ENCODE measurements at regions not wholly inside any gene's neighbourhood (a gene's known extent, or its start where the extent isn't known, plus 50 kb on each side); places are given as distances from the start of the nearest gene placed in this dataset.

GRCh38 chr6:126886106-126886505, 232.4 kb upstream of the RSPO3 start:
- Histone ChIP-seq H3K4me3 (ENCODE audit: low read length, poor library complexity, severe bottlenecking) (no peak overlapping the region), H3K9me2 (replicated peaks; ENCODE audit: low read depth, low read length) (no peaks in the 10 kb centered on the region), H3K9me3 (ENCODE audit: insufficient read depth, low read depth, low read length) (no peaks in the 10 kb centered on the region), H3K79me2 (ENCODE audit: insufficient read depth, low read length) (no peaks in the 10 kb centered on the region), H3K9ac (ENCODE audit: low read depth, low read length, poor library complexity, severe bottlenecking) (no peak overlapping the region), H4K20me1 (ENCODE audit: insufficient read depth, low read length, poor library complexity, severe bottlenecking) (no peaks in the 10 kb centered on the region), H3K4me1 (ENCODE audit: insufficient read depth, low read length, poor library complexity, severe bottlenecking) (peaks cover 15% of the 10 kb centered on the region), H3K27me3 (ENCODE audit: insufficient read depth, low read length, poor library complexity, severe bottlenecking) (no peaks in the 10 kb centered on the region), H3K4me2 (ENCODE audit: low read depth, low read length, poor library complexity, severe bottlenecking) (no peak overlapping the region), H2AFZ (ENCODE audit: low read length) (0 out of 2 replicates have a peak overlapping the region, but pooled peaks have one; percentile 45), H3K36me3 (ENCODE audit: insufficient read depth, low read length) (no peaks in the 10 kb centered on the region), H3F3A (ENCODE audit: low read depth) (no peaks in the 10 kb centered on the region)
- TF ChIP-seq EZH2phosphoT487 (IDR thresholded peaks at IDR 0.05; ENCODE audit: borderline replicate concordance) (no peak), CTCF (conservative IDR thresholded peaks at IDR 0.05; ENCODE audit: low read length) (no peak)

GRCh38 chr6:126888727-126889725, 229.4 kb upstream of the RSPO3 start:
- H3K9me2 ChIP-seq (replicated peaks; ENCODE audit: low read depth, low read length): no peaks in the 10 kb centered on the region
- no peaks in the 10 kb centered on the region for H3K9me3 ChIP-seq (ENCODE audit: insufficient read depth, low read depth, low read length)
- TF ChIP-seq CTCF (conservative IDR thresholded peaks at IDR 0.05; ENCODE audit: low read length): no peak
- no peaks in the 10 kb centered on the region for H3K36me3 ChIP-seq (ENCODE audit: insufficient read depth, low read length)
- no peak overlapping the region for H3K9ac ChIP-seq (ENCODE audit: low read depth, low read length, poor library complexity, severe bottlenecking)
- no peaks in the 10 kb centered on the region for H3K27me3 ChIP-seq (ENCODE audit: insufficient read depth, low read length, poor library complexity, severe bottlenecking)
- no peak overlapping the region for H3K4me3 ChIP-seq (ENCODE audit: low read length, poor library complexity, severe bottlenecking)
- H3K4me1 ChIP-seq (ENCODE audit: insufficient read depth, low read length, poor library complexity, severe bottlenecking): peaks cover 7% of the 10 kb centered on the region
- no peaks in the 10 kb centered on the region for H3K79me2 ChIP-seq (ENCODE audit: insufficient read depth, low read length)
- no peak overlapping the region for H2AFZ ChIP-seq (ENCODE audit: low read length)
- H3F3A ChIP-seq (ENCODE audit: low read depth): no peaks in the 10 kb centered on the region
- no peaks in the 10 kb centered on the region for H4K20me1 ChIP-seq (ENCODE audit: insufficient read depth, low read length, poor library complexity, severe bottlenecking)
- no peak overlapping the region for H3K4me2 ChIP-seq (ENCODE audit: low read depth, low read length, poor library complexity, severe bottlenecking)

- Histone ChIP-seq H3K27me3 (ENCODE audit: insufficient read depth, low read length, poor library complexity, severe bottlenecking) (no peaks in the 10 kb centered on the region), H3K9me2 (replicated peaks; ENCODE audit: low read depth, low read length) (no peaks in the 10 kb centered on the region), H3K4me3 (ENCODE audit: low read length, poor library complexity, severe bottlenecking) (no peak overlapping the region), H3F3A (ENCODE audit: low read depth) (no peaks in the 10 kb centered on the region), H3K4me2 (ENCODE audit: low read depth, low read length, poor library complexity, severe bottlenecking) (no peak overlapping the region), H3K79me2 (ENCODE audit: insufficient read depth, low read length) (no peaks in the 10 kb centered on the region), H3K9ac (ENCODE audit: low read depth, low read length, poor library complexity, severe bottlenecking) (no peak overlapping the region), H3K36me3 (ENCODE audit: insufficient read depth, low read length) (no peaks in the 10 kb centered on the region), H3K9me3 (ENCODE audit: insufficient read depth, low read depth, low read length) (no peaks in the 10 kb centered on the region), H3K4me1 (ENCODE audit: insufficient read depth, low read length, poor library complexity, severe bottlenecking) (peaks cover 7% of the 10 kb centered on the region), H2AFZ (ENCODE audit: low read length) (no peak overlapping the region), H4K20me1 (ENCODE audit: insufficient read depth, low read length, poor library complexity, severe bottlenecking) (no peaks in the 10 kb centered on the region)
- no peak for TF ChIP-seq CTCF (conservative IDR thresholded peaks at IDR 0.05; ENCODE audit: low read length)
- TF ChIP-seq EZH2phosphoT487 (IDR thresholded peaks at IDR 0.05; ENCODE audit: borderline replicate concordance): no peak
Observed at GRCh38 chr6:126890055-126890454, 228.4 kb upstream of the RSPO3 start.
